ENCODE measurements at regions not wholly inside any gene's neighbourhood (a gene's known extent, or its start where the extent isn't known, plus 50 kb on each side); places are given as distances from the start of the nearest gene placed in this dataset.

- TF ChIP-seq CTCF (IDR thresholded peaks at IDR 0.05; ENCODE audit: borderline replicate concordance, extremely low read depth, low read length, poor library complexity, severe bottlenecking) (no peak), EZH2 (IDR thresholded peaks at IDR 0.05; ENCODE audit: borderline replicate concordance, low read depth, low read length, severe bottlenecking) (no peak)
Measured at GRCh38 chr13:34247596-34247995, 429.6 kb downstream of the RFC3 start.

All from DND-41 (cell line).